HG03175 (cell line): ENCODE measurements at regions not wholly inside any gene's neighbourhood (a gene's known extent, or its start where the extent isn't known, plus 50 kb on each side); places are given as distances from the start of the nearest gene placed in this dataset.
"Not testable (repeated sequence)": the region's sequence is repeated elsewhere in the genome, so short reads cannot be mapped to it uniquely, and the experiment has no call there.

Experiments used
- ATAC-seq: cut with Tn5 transposase; IDR thresholded peaks from one replicate; pipeline ENCODE4 v1.9.1; 2021; ENCODE audit warnings: mild to moderate bottlenecking, moderate library complexity; ENCODE audit not compliant: unreplicated experiment

DNA sequence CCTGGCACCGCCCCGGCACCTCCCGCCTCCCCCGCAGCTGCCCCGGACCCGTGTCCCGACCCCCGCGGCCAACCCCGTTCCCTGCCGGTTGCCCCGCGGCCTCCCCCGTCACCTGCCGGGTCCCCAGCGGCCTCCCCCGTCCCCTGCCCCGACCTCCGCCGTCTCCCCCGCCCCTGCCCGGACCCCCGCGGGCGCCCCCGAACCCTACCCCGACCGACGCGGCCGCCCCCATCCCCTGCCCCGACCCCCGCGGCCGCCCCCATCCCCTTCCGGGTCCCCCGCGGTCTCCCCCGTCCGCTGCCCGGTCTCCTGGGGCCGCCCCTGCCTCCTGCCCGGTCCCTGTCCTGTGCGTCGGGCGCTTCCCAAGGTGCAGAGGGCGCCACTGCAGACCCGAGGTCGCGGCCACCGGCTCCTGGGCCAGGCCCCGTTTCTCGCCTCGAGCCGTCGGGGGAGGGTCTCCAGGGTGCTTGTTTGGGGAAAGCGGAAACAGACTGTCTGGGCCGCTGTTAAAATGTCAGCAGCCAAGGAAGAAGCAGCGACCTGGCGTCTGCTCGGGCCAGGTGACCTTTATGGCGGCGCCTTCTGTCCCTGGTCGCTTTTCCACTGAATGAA, 51.6 kb upstream of the APOD start:
- not testable (repeated sequence) for ATAC-seq

DNA sequence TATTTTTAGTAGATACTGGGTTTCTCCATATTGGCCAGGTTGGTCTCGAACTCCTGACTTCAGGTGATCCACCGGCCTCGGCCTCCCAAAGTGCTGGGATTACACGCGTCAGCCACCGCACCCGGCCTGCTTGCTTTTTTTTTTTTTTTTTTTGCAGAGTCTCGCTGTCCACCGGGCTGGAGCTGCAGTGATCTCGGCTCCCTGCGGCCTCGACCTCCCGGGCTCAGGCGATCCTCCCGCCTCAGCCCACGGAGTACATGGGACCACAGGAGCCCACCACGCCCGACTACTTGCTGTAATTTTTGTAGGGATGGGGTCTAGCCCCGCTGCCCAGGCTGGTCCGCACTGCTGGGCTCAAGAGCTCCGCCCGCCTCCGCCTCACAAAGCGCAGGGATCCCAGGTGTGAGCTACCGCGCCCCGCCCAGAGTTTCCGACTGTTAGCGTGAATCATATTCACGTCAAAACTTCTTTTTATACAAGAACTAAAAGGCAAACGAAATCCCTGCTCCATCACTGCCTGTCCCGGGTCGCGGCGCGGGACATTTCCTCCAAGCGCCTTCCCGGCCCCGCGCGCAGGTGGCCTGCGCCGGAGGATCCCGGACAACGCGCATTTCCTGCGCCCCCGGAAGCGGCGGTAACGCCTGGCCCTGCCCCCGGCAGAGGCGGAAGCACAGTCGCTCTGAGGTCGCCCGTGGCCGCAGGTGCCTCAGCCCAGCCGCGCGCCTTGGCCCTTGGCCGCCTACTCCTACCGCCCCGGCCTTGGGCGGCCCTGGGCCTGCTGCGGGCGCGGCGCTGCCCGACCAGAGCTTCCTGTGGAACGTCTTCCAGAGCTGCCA, 50.9 kb upstream of the APOD start:
- peak; percentile 96 for ATAC-seq
